Loucy (cell line): ENCODE measurements at regions not wholly inside any gene's neighbourhood (a gene's known extent, or its start where the extent isn't known, plus 50 kb on each side); places are given as distances from the start of the nearest gene placed in this dataset.

Experiments
- CTCF ChIP-seq: fragments of 200-600 bp; sonication (generic); conservative IDR thresholded peaks from 2 replicates; pipeline ENCODE4 v1.5.1; 2014; ENCODE audit warnings: mild to moderate bottlenecking, antibody characterized with exemption, low read length
- EZH2phosphoT487 ChIP-seq: fragments of 200-600 bp; IDR thresholded peaks from 2 replicates; pipeline ENCODE4 v1.6.1; 2018; ENCODE audit warnings: antibody characterized with exemption, mild to moderate bottlenecking, moderate library complexity, borderline replicate concordance

GRCh38 chr10:88097092-88097516, 233.7 kb downstream of the PTEN start:
- no peak for TF ChIP-seq CTCF
- no peak for TF ChIP-seq EZH2phosphoT487
